Hematopoietic multipotent progenitor cell treated with erythropoietin and hydrocortisone succinate and interleukin-3 and kit ligand, for 15 days (in vitro differentiated cells): ENCODE measurements at regions not wholly inside any gene's neighbourhood (a gene's known extent, or its start where the extent isn't known, plus 50 kb on each side); places are given as distances from the start of the nearest gene placed in this dataset.

Experiments used
- DNase-seq: peaks from one replicate; pipeline ENCODE4 v3.0.0-alpha.2; 2015; ENCODE audit warnings: low spot score

- DNase-seq: peak; percentile 70
Measured at GRCh38 chr5:66306105-66306843, 162.2 kb downstream of the SREK1 start.

- DNase-seq: peak; percentile 26
Measured at GRCh38 chr5:66306844-66307315, 162.8 kb downstream of the SREK1 start.

- peak; percentile 67 for DNase-seq
Measured at GRCh38 chr5:66307647-66308241, 163.6 kb downstream of the SREK1 start.

GRCh38 chr5:66312266-66312665 lies 168.2 kb downstream of the SREK1 start:
- DNase-seq: no peak

- DNase-seq: no peak
Measured at GRCh38 chr5:66315784-66316183, 171.7 kb downstream of the SREK1 start.

GRCh38 chr5:66322786-66323528 lies 178.9 kb downstream of the SREK1 start:
- no peak for DNase-seq

- no peak for DNase-seq
Measured at GRCh38 chr5:66323529-66323895, 179.4 kb downstream of the SREK1 start.

GRCh38 chr5:66324357-66324756 lies 180.3 kb downstream of the SREK1 start:
- no peak for DNase-seq

- no peak for DNase-seq
Measured at GRCh38 chr5:66326276-66326675, 182.2 kb downstream of the SREK1 start.

GRCh38 chr5:66327008-66327407 lies 182.9 kb downstream of the SREK1 start:
- no peak for DNase-seq

- no peak for DNase-seq
Measured at GRCh38 chr5:66329078-66329477, 185.0 kb downstream of the SREK1 start.

- no peak for DNase-seq
Measured at GRCh38 chr5:66333192-66333591, 189.1 kb downstream of the SREK1 start.

- no peak for DNase-seq
Measured at GRCh38 chr5:66337626-66338226, 193.6 kb downstream of the SREK1 start.

- no peak for DNase-seq
Measured at GRCh38 chr5:66338828-66339227, 194.7 kb downstream of the SREK1 start.

GRCh38 chr5:66339896-66340295 lies 195.8 kb downstream of the SREK1 start:
- DNase-seq: no peak

- DNase-seq: no peak
Measured at GRCh38 chr5:66340786-66341185, 196.7 kb downstream of the SREK1 start.

GRCh38 chr5:66342341-66342880 lies 198.3 kb downstream of the SREK1 start:
- no peak for DNase-seq

GRCh38 chr5:66343370-66344071 lies 199.4 kb downstream of the SREK1 start:
- DNase-seq: no peak

GRCh38 chr5:66344544-66344943 lies 200.4 kb downstream of the SREK1 start:
- DNase-seq: no peak

- DNase-seq: no peak
Measured at GRCh38 chr5:66345281-66345680, 201.2 kb downstream of the SREK1 start.

- no peak for DNase-seq
Measured at GRCh38 chr5:66346869-66347268, 202.8 kb downstream of the SREK1 start.
